Subcutaneous abdominal adipose tissue (tissue), 5 donors: ENCODE measurements at regions not wholly inside any gene's neighbourhood (a gene's known extent, or its start where the extent isn't known, plus 50 kb on each side); places are given as distances from the start of the nearest gene placed in this dataset.

ENCODE experiments used
- H3K27ac ChIP-seq: one replicate; pipeline ENCODE4 v1.7.0; 2013; ENCODE audit warnings: low read depth, mild to moderate bottlenecking, inconsistent platforms, low read length, moderate library complexity
- H3K27me3 ChIP-seq, 5 donors: one replicate each; pipeline ENCODE4 v1.7.0; 2013; ENCODE audit warnings: low read length in 5 of 5, inconsistent platforms in 1 of 5; ENCODE audit not compliant: control insufficient read depth in 5 of 5, insufficient read depth in 4 of 5
- H3K36me3 ChIP-seq, 5 donors: one replicate each; pipeline ENCODE4 v1.7.0; 2013; ENCODE audit warnings: low read length in 5 of 5; ENCODE audit not compliant: control insufficient read depth in 5 of 5, insufficient read depth in 5 of 5
- H3K4me1 ChIP-seq, 5 donors: one replicate each; pipeline ENCODE4 v1.7.0; 2013; ENCODE audit warnings: low read length in 5 of 5, mild to moderate bottlenecking in 3 of 5, moderate library complexity in 1 of 5; ENCODE audit not compliant: control insufficient read depth in 5 of 5, insufficient read depth in 5 of 5
- H3K4me3 ChIP-seq, 5 donors: one replicate each; pipeline ENCODE4 v1.7.0; 2013; ENCODE audit warnings: low read length in 5 of 5, low read depth in 1 of 5
- H3K9ac ChIP-seq, 5 donors: one replicate each; pipeline ENCODE4 v1.7.0; 2013; ENCODE audit warnings: low read length in 5 of 5, mild to moderate bottlenecking in 4 of 5, moderate library complexity in 3 of 5
- H3K9me3 ChIP-seq, 5 donors: one replicate each; pipeline ENCODE4 v1.7.0; 2013; ENCODE audit warnings: low read length in 5 of 5; ENCODE audit not compliant: control insufficient read depth in 5 of 5
- donor health status: healthy.
- donor health status: healthy.
- donor health status: healthy.
- donor health status: healthy.
- donor health status: healthy.

DNA sequence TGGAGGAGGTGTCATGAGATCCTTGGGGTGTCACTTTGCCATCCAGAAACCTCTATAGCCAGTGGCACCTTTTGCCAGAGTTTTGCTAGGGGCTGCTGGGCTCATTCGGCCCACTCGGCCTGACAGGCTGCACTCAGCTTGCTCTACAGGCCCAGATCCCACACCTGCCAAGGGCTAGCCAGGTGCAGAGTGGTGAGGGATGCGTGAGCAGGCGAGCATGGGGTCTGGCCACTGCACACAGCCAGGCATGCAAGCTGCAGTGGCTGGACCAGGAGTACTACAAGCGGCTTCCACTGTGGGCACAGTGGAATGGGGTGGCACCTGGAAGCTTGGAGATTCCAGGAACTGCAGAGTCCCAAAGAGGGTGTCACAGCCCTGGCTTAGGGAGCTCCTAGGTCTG is 372.7 kb downstream of the CHSY3 start:
- Histone ChIP-seq H3K9me3 (no peaks in the 10 kb centered on the region), H3K27ac (no peak overlapping the region), H3K4me3 (no peak overlapping the region), H3K36me3 (no peaks in the 10 kb centered on the region), H3K9ac (no peak overlapping the region), H3K4me1 (no peaks in the 10 kb centered on the region), H3K27me3 (no peaks in the 10 kb centered on the region)

DNA sequence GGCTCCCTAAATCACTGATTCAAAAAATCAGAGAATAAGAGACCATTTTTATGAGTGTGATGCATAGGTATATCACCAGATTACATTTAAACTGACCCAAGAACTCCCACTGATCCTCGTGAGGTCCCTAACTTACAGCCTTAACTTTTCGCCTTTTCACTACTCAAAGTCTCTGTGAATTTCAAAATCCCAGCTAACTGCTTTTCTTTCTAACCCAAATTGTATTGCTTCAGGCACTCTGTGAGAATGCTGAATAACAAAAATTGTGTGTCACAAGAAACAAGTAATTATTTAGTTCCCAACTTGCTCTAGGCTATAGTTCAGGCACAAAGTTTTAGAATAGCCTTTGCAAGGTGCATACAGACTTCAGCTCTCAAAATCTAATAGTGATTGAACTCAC is 368.6 kb downstream of the CHSY3 start:
- H3K36me3 ChIP-seq = no peaks in the 10 kb centered on the region
- H3K9me3 ChIP-seq = no peaks in the 10 kb centered on the region
- no peak overlapping the region for H3K9ac ChIP-seq
- H3K4me1 ChIP-seq = no peaks in the 10 kb centered on the region
- H3K27ac ChIP-seq = no peak overlapping the region
- H3K4me3 ChIP-seq = no peak overlapping the region
- no peaks in the 10 kb centered on the region for H3K27me3 ChIP-seq

DNA sequence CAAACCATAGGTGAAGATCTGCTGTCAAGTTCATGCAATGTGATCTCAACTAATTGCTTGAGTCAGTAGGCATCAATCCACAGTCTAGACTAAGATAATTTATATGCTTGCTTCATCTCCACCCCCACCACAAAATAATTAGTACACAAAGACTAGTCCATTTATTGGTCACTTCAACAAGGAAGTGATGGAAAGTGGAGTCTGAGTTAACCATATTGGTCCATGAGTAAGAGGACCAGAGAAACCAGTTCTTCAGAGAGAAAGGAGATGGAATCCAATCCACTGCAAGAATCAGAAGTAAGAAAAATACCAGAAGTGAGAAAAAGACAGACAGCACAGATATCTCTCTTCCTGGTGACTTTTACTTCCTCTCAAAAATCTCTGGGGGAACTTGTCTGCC is 366.5 kb downstream of the CHSY3 start:
- H3K4me1 ChIP-seq = no peaks in the 10 kb centered on the region
- H3K27ac ChIP-seq = no peak overlapping the region
- no peaks in the 10 kb centered on the region for H3K36me3 ChIP-seq
- H3K9ac ChIP-seq = no peak overlapping the region
- H3K9me3 ChIP-seq = no peaks in the 10 kb centered on the region
- no peak overlapping the region for H3K4me3 ChIP-seq
- no peaks in the 10 kb centered on the region for H3K27me3 ChIP-seq

DNA sequence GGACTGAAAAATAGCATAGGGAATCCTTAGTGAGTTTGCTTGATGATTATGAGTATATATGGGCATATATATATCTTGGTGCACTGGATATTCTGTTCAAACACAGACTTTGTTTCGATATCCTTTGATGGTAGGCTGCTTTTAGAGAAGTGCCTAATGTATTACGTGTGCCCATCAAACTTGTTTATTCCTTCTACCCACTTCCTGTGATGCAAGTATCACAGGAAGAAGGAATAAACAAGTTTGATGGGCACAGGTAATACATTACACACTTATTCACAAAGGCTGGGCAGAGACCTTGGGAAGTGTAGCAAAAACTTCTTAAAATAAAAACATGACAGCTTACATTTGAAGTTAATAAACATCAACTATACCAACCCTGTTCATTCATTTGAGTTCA is 364.2 kb downstream of the CHSY3 start:
- Histone ChIP-seq H3K4me1 (no peaks in the 10 kb centered on the region), H3K27ac (no peak overlapping the region), H3K9me3 (no peaks in the 10 kb centered on the region), H3K9ac (no peak overlapping the region), H3K4me3 (no peak overlapping the region), H3K36me3 (no peaks in the 10 kb centered on the region), H3K27me3 (no peaks in the 10 kb centered on the region)

DNA sequence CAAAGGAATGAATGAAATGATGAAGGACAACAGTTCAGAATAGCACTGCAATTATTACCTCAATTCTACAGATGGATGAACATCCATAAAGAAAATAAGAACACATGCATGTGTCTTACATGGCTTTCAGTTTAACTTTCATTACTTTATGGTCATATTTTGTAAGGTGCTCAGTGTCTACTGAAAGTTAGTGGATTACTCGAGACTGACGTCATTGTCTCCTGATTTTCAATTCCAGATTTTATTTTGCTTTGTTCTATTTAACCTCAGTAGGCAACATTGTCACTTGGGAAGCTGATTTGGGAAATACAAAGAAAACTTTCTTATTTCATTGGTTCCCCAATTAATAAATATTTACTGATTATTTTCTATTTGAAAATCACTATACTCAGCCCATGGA is 363.7 kb downstream of the CHSY3 start:
- Histone ChIP-seq H3K4me3 (no peak overlapping the region), H3K36me3 (no peaks in the 10 kb centered on the region), H3K27me3 (no peaks in the 10 kb centered on the region), H3K9me3 (no peaks in the 10 kb centered on the region), H3K9ac (no peak overlapping the region), H3K27ac (no peak overlapping the region), H3K4me1 (no peaks in the 10 kb centered on the region)

DNA sequence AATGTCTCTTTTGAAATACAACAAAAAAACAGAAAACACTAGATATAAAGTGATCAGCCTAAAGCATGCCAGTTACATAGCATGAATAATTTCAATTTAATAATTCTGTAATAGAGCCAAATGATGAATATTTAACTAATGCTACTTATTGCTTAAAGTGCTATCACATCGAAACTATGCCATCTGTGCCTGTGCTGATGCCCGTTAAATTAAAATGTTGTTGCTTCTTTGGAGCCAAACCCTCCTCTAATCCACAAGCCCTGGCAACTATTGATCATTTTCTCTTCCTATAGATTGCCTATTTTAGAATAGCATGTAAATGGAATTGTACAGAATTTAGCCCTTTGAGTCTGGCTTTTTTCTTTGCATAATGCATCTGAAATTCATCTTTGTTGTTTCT is 356.2 kb downstream of the CHSY3 start:
- no peaks in the 10 kb centered on the region for H3K27me3 ChIP-seq
- H3K27ac ChIP-seq = no peak overlapping the region
- no peak overlapping the region for H3K4me3 ChIP-seq
- H3K4me1 ChIP-seq = no peaks in the 10 kb centered on the region
- H3K36me3 ChIP-seq = no peaks in the 10 kb centered on the region
- H3K9me3 ChIP-seq = peaks cover 0 to 8% (median 7%) of the 10 kb centered on the region in 5 donors
- H3K9ac ChIP-seq = no peak overlapping the region

DNA sequence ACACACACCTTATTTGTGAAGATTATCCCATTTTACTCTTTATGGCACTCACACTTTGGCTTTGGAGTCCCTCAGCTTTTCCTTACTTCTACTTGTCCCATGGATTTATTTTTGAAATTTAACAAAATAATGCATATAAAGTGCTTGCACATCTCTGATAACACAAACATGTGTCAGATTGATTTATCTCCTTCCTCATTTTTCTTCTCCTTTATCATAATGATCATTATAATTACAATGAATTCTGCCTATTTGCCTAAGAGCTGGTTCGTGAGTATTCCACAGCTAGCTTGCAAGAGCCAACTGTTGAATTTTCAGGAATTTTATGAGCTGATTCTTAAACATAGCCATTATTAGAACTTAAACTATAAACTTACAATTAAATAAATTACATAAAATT is 347.7 kb downstream of the CHSY3 start:
- no peaks in the 10 kb centered on the region for H3K27me3 ChIP-seq

DNA sequence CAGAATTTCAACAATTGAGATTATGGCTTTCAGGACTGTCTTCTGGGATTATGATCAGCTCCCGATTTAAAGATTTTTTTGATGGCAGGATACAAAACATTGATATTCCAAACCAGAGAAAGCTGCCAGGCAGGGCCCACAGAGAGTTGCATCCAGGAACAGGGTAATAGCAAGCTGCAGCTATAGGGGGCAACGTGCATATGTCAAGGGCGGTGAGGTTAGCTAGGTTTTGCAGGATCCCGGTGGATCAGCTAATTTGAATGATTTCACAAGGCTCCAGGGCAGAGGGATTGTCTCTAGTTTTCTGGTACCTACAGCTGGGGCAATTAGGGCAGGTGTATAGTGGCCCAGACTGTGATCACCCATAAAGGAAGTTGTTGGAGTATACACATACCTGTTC is 339.4 kb downstream of the CHSY3 start:
- no peaks in the 10 kb centered on the region for H3K27me3 ChIP-seq
- H3K9me3 ChIP-seq = peaks cover 0 to 4% (median 0%) of the 10 kb centered on the region in 5 donors

More for the DNA sequence above, 347.7 kb downstream of the CHSY3 start:
- Histone ChIP-seq H3K4me3 (no peak overlapping the region), H3K36me3 (no peaks in the 10 kb centered on the region), H3K9me3 (peaks cover 0 to 10% (median 7%) of the 10 kb centered on the region in 5 donors), H3K4me1 (no peaks in the 10 kb centered on the region), H3K27ac (no peak overlapping the region), H3K9ac (no peak overlapping the region)

DNA sequence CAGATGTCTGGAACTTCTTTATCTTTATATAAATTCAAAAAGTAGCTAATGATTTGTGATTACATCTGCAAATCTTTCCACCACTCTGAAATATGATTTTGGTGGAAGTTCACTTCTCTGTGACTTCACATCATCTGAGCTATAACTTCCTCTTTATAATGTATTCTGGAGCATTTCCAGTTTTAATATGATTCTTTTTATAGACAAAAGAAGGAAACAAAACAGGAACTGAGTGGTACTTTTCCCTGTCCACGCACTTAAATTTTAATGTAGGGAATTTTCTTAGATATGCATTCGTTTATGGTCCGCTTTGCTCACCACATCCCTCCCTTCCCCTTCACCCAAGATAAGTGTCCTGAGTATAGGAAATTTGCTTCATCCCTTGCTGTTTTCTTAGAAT is 333.5 kb downstream of the CHSY3 start:
- H3K4me1 ChIP-seq = peaks cover 0 to 2% (median 0%) of the 10 kb centered on the region in 5 donors
- H3K9ac ChIP-seq = no peak overlapping the region
- no peaks in the 10 kb centered on the region for H3K36me3 ChIP-seq
- H3K27ac ChIP-seq = no peak overlapping the region
- no peaks in the 10 kb centered on the region for H3K9me3 ChIP-seq
- H3K4me3 ChIP-seq = no peak overlapping the region
- H3K27me3 ChIP-seq = no peaks in the 10 kb centered on the region

More for the DNA sequence above, 339.4 kb downstream of the CHSY3 start:
- Histone ChIP-seq H3K9ac (no peak overlapping the region), H3K4me1 (no peaks in the 10 kb centered on the region), H3K4me3 (no peak overlapping the region), H3K36me3 (no peaks in the 10 kb centered on the region), H3K27ac (no peak overlapping the region)
